ENCODE measurements at regions not wholly inside any gene's neighbourhood (a gene's known extent, or its start where the extent isn't known, plus 50 kb on each side); places are given as distances from the start of the nearest gene placed in this dataset.

DNA sequence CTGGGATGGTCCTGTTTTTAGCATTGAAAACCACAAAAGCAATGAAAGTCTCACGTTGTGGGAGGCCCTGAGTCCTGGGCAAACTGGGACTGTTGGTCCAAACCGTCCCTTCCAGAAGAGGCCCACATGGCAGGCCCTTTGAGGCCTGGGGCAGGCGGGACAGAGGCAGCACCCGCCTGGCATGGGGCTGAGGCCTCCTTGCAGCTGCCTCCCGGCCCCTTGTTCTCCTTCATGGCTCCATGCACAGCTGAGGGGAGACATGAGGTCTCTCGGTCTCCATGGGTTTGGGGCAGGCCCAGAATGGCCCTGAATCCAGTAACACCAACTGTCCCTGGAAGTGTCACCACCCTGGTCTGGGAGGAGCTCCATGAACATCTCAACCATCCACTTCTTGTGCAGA, 61.9 kb downstream of the RRM2 start:
- no peak overlapping the region for H3K4me2 ChIP-seq (ENCODE audit: insufficient read depth, low read length)
- in situ Hi-C loops (cut with MboI), result no loop called here
- ChIA-PET POLR2A (interaction anchor here (0.6 kb wide), 1 partner anchor 24 kb away, joined by 3 read pairs; no protein-coding TSS in a partner anchor), CTCF (ENCODE audit: low intra/inter-chr PET ratio) (no interaction called here)
- 67% methylated on average over 4 of the region's 6 CpGs for WGBS (ENCODE audit: insufficient coverage, low coverage, missing lambda C conversion rate)
- H3K9ac ChIP-seq (ENCODE audit: insufficient read depth in 1 of 2, low read depth in 2 of 2, low read length in 2 of 2), result 0 out of 4 replicates have a peak overlapping the region, but pooled peaks of 1 of the 2 experiments have one; percentile 11
- intact Hi-C loops (cut with micrococcal nuclease), result no loop called here
- peaks cover 0 to 6% of the 10 kb centered on the region in 2 experiments; a peak in 1 of 5 replicates for H3K4me1 ChIP-seq (replicated peaks in 1 of 2; ENCODE audit: control insufficient read depth in 2 of 2, insufficient read depth in 2 of 2, low read length in 2 of 2)
- no peaks in the 10 kb centered on the region for H3K27me3 ChIP-seq (ENCODE audit: control insufficient read depth in 2 of 2, insufficient read depth in 2 of 2, low read length in 2 of 2)
- no peaks in the 10 kb centered on the region for H3K79me2 ChIP-seq (ENCODE audit: control insufficient read depth, insufficient read depth, low read length)
- ATAC-seq (no peak), DNase-seq (ENCODE audit: extremely low read depth in 1 of 4, low spot score in 3 of 4) (no peak), FAIRE-seq (no peak)
- no peaks in the 10 kb centered on the region for H4K20me1 ChIP-seq (replicated peaks; ENCODE audit: control insufficient read depth, insufficient read depth, low read length)
- H3K4me3 ChIP-seq, result no peak overlapping the region
- H2AFZ ChIP-seq (ENCODE audit: low read depth, low read length), result no peak overlapping the region
- BruUV-seq (replicated peaks), result no TSS peak
- H3K9me1 ChIP-seq (ENCODE audit: control insufficient read depth, insufficient read depth, low read length), result no peaks in the 10 kb centered on the region
- no peaks in the 10 kb centered on the region for H3K9me3 ChIP-seq (replicated peaks; ENCODE audit: control insufficient read depth, insufficient read depth, low read depth, low read length)
- no peak overlapping the region for H3K27ac ChIP-seq (ENCODE audit: extremely low read depth, low read depth, low read length)
- no peak for TF ChIP-seq ZNF232 (CRISPR knock-in tag; IDR thresholded peaks at IDR 0.05)
- H3K36me3 ChIP-seq (ENCODE audit: control insufficient read depth, insufficient read depth, low read length), result peaks cover 2% of the 10 kb centered on the region; the same call in 2 of the 3 replicates

GRCh38 chr2:10185046-10185445, 62.5 kb downstream of the RRM2 start:
- intact Hi-C loops (cut with micrococcal nuclease) (no loop called here), in situ Hi-C loops (cut with MboI) (no loop called here)
- no peak for DNase-seq (ENCODE audit: extremely low read depth in 1 of 4, low spot score in 3 of 4)

More at GRCh38 chr2:10185046-10185445, 62.5 kb downstream of the RRM2 start:
- no peak for ATAC-seq
- BruUV-seq (replicated peaks), result no TSS peak
- CTCF ChIA-PET (ENCODE audit: low intra/inter-chr PET ratio), result no interaction called here
- FAIRE-seq, result no peak
- TF ChIP-seq, protein P1, sequence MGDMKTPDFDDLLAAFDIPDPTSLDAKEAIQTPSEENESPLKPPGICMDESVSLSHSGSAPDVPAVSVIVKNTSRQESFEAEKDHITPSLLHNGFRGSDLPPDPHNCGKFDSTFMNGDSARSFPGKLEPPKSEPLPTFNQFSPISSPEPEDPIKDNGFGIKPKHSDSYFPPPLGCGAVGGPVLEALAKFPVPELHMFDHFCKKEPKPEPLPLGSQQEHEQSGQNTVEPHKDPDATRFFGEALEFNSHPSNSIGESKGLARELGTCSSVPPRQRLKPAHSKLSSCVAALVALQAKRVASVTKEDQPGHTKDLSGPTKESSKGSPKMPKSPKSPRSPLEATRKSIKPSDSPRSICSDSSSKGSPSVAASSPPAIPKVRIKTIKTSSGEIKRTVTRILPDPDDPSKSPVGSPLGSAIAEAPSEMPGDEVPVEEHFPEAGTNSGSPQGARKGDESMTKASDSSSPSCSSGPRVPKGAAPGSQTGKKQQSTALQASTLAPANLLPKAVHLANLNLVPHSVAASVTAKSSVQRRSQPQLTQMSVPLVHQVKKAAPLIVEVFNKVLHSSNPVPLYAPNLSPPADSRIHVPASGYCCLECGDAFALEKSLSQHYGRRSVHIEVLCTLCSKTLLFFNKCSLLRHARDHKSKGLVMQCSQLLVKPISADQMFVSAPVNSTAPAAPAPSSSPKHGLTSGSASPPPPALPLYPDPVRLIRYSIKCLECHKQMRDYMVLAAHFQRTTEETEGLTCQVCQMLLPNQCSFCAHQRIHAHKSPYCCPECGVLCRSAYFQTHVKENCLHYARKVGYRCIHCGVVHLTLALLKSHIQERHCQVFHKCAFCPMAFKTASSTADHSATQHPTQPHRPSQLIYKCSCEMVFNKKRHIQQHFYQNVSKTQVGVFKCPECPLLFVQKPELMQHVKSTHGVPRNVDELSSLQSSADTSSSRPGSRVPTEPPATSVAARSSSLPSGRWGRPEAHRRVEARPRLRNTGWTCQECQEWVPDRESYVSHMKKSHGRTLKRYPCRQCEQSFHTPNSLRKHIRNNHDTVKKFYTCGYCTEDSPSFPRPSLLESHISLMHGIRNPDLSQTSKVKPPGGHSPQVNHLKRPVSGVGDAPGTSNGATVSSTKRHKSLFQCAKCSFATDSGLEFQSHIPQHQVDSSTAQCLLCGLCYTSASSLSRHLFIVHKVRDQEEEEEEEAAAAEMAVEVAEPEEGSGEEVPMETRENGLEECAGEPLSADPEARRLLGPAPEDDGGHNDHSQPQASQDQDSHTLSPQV (IDR thresholded peaks at IDR 0.05), result no peak
- Histone ChIP-seq H3K36me3 (ENCODE audit: control insufficient read depth, insufficient read depth, low read length) (peaks cover 2% of the 10 kb centered on the region; the same call in 2 of the 3 replicates), H3K4me2 (ENCODE audit: insufficient read depth, low read length) (no peak overlapping the region), H3K27me3 (ENCODE audit: control insufficient read depth in 2 of 2, insufficient read depth in 2 of 2, low read length in 2 of 2) (no peaks in the 10 kb centered on the region), H3K9me3 (replicated peaks; ENCODE audit: control insufficient read depth, insufficient read depth, low read depth, low read length) (no peaks in the 10 kb centered on the region), H3K79me2 (ENCODE audit: control insufficient read depth, insufficient read depth, low read length) (no peaks in the 10 kb centered on the region), H3K27ac (ENCODE audit: extremely low read depth, low read depth, low read length) (no peak overlapping the region), H3K9ac (ENCODE audit: insufficient read depth in 1 of 2, low read depth in 2 of 2, low read length in 2 of 2) (no peak overlapping the region), H4K20me1 (replicated peaks; ENCODE audit: control insufficient read depth, insufficient read depth, low read length) (no peaks in the 10 kb centered on the region), H2AFZ (ENCODE audit: low read depth, low read length) (no peak overlapping the region), H3K4me3 (no peak overlapping the region), H3K4me1 (replicated peaks in 1 of 2; ENCODE audit: control insufficient read depth in 2 of 2, insufficient read depth in 2 of 2, low read length in 2 of 2) (peaks cover 0 to 6% of the 10 kb centered on the region in 2 experiments; a peak in 1 of 5 replicates), H3K9me1 (ENCODE audit: control insufficient read depth, insufficient read depth, low read length) (no peaks in the 10 kb centered on the region)
- POLR2A ChIA-PET, result interaction anchor here (0.6 kb wide), 1 partner anchor 24 kb away, joined by 3 read pairs; no protein-coding TSS in a partner anchor
- WGBS (ENCODE audit: insufficient coverage, low coverage, missing lambda C conversion rate), result 70% methylated on average over 8 of the region's 8 CpGs

All from K562 (cell line).